SK-N-SH (cell line): ENCODE measurements at regions not wholly inside any gene's neighbourhood (a gene's known extent, or its start where the extent isn't known, plus 50 kb on each side); places are given as distances from the start of the nearest gene placed in this dataset.

Source experiments
- RCOR1 ChIP-seq: fragments of 150-350 bp; IDR thresholded peaks from 2 replicates; pipeline ENCODE4 v1.6.1; 2017; ENCODE audit warnings: antibody characterized with exemption, low read length
- SIN3A ChIP-seq: IDR thresholded peaks from 2 replicates; pipeline ENCODE4 v1.6.1; 2012; ENCODE audit warnings: low read depth, mild to moderate bottlenecking, low read length, moderate library complexity, borderline replicate concordance
- TF ChIP-seq, protein P1 (sequence below): fragments of 200-600 bp; sonication (generic); IDR thresholded peaks from 2 replicates; pipeline ENCODE4 v1.6.1; 2017; ENCODE audit warnings: antibody characterized with exemption, mild to moderate bottlenecking, moderate library complexity

DNA sequence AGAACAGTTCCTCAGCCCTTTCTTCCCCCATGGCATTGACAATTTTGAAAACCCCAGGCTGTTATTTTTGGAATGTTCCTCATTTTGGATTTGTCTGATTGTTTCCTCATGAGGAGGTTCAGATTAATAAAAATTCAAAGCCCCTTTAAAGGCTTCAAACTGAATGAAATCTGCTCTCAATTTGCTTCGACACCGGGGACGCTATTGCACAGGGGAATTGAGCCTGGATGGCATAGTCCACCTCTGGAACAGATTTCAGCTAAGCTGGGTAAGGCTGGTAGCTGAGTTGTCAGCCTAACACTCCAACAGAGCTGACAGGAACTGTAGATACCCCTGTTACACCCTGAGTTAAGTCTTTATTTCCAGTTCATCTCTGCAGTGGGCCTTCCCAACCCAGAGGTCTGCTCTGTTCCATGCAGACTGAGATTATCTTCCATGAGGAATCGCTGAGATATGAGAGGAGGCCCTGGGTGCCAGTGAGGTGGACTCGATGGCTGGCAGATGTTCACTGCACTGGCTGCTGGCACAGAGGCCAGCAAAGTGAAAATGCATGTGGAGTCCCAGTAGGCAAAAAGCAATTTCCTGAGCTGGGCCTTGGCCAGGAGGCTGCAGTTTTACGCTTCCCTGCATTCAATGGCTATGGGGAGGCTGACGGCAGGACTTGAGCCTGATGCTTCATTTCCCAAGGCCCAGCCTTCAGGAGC lies 73.3 kb upstream of the PAX1 start:
- TF ChIP-seq SIN3A, result no peak
- TF ChIP-seq, protein P1, sequence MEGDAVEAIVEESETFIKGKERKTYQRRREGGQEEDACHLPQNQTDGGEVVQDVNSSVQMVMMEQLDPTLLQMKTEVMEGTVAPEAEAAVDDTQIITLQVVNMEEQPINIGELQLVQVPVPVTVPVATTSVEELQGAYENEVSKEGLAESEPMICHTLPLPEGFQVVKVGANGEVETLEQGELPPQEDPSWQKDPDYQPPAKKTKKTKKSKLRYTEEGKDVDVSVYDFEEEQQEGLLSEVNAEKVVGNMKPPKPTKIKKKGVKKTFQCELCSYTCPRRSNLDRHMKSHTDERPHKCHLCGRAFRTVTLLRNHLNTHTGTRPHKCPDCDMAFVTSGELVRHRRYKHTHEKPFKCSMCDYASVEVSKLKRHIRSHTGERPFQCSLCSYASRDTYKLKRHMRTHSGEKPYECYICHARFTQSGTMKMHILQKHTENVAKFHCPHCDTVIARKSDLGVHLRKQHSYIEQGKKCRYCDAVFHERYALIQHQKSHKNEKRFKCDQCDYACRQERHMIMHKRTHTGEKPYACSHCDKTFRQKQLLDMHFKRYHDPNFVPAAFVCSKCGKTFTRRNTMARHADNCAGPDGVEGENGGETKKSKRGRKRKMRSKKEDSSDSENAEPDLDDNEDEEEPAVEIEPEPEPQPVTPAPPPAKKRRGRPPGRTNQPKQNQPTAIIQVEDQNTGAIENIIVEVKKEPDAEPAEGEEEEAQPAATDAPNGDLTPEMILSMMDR, result no peak
- no peak for TF ChIP-seq RCOR1
